HG02571 (cell line): ENCODE measurements at regions not wholly inside any gene's neighbourhood (a gene's known extent, or its start where the extent isn't known, plus 50 kb on each side); places are given as distances from the start of the nearest gene placed in this dataset.
"Not testable (repeated sequence)": the region's sequence is repeated elsewhere in the genome, so short reads cannot be mapped to it uniquely, and the experiment has no call there.

Source experiments
- ATAC-seq: cut with Tn5 transposase; IDR thresholded peaks from one replicate; pipeline ENCODE4 v1.9.1; 2021; ENCODE audit warnings: mild to moderate bottlenecking, moderate library complexity; ENCODE audit not compliant: unreplicated experiment

DNA sequence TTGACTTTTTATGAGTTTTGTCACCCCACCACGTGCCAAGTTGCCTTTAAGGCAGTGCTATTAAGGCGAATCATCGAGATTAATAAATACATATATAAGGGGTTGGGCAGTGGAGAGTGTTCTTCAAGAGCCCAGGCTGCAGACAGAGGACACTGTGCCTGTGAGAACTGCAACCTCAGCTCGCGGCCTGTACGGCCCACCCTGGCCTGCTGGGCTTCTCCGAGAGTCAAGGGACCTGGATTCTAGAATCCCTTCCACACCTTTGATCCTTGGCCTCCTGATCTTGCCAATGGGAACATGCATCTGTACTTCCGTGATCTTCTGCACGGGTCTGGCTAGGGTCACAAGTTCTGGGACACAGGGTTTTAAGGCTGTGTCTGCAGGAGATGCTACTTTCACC lies 54.5 kb downstream of the IRX5 start:
- no peak for ATAC-seq

DNA sequence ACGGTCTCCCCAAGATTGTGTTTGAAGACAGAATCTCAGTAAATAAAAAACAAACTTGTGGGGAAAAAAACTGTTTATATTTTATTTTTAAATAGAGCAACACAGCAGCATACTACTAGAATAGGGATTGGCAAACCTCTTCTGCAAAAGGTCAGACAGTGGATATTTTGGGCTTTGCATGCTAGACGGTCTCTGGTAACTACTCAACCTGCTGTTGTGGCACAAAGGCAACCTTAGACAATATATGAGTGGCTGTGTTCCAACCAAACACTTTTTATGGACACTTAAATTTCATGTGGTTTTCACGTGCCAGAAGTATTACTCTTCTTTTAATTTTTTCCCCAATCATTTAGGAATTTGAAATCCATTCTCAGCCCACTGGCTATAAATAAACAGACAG lies 55.0 kb downstream of the IRX5 start:
- ATAC-seq, result no peak

DNA sequence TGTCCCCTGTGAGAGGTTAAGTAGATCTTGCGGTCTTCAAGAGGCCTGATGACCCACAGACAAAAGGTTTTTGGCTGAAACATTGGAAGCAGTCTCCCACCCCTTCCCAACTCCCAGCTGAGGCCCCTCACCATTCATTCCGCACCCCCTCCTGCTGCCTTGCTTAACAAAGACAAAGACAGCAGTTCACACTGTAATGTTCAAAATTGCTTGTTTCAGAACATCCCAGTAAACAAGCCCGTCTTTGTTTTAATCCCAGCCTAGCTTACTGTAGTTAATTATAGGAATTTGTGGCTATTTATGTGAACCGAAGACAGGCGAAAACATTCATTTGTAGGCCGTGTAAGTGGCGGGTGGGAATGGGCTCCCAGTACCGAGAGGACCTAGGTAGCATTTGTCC lies 55.7 kb downstream of the IRX5 start:
- ATAC-seq, result no peak

DNA sequence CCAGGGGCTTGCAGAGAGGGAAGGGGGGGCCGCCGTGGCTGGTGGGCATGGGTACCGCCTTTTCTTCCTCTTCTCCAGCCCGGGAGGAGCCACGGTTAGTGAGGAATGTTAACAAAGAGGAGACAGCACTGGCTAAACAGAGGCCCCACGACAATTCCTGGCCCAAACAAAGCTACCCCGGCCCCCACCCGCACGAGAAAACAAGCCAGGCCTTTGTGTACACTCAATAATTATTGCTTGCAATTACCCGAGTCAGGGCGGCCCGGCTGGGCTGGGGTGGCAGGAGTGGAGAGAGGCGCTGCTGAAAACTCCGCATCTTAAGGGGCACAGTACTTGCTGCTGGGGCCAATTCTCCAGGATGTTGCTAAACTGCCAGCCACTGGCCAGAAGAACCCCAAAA lies 56.4 kb downstream of the IRX5 start:
- no peak for ATAC-seq

DNA sequence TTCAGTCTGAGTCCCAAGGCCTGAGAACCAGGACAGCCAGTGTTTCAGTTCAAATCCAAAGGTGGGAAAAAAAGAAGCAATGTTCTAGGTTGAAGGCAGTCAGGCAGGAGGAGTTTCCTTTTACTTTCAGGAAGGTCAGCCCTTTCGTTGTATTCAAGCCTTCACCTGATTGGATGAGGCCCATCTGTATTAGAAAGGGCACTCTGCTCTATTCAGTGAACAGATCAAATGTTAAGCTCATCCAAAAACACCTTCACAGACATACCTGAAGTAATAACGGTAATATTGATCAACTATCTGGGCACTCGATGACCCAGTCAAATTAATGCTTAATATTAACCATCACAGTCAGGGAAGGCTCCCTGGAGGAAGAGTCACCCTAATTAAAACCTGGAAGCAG lies 60.9 kb downstream of the IRX5 start:
- no peak for ATAC-seq

DNA sequence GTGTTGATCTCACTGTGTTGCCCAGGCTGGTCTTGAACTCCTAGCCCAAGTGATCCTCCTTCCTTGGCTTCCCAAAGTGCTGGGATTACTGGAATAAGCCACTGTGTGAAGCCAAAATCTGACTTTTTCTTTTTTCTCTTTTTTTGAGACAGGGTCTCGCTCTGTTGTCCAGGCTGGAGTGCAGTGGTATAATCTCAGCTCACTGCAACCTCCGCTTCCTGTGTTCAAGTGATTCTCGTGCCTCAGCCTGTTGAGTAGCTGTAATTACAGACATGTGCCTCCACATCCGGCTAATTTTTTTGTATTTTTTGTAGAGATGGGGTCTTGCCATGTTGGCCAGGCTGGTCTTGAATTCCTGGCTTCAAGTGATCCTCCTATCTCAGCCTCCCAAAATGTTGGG lies 61.3 kb downstream of the IRX5 start:
- not testable (repeated sequence) for ATAC-seq

DNA sequence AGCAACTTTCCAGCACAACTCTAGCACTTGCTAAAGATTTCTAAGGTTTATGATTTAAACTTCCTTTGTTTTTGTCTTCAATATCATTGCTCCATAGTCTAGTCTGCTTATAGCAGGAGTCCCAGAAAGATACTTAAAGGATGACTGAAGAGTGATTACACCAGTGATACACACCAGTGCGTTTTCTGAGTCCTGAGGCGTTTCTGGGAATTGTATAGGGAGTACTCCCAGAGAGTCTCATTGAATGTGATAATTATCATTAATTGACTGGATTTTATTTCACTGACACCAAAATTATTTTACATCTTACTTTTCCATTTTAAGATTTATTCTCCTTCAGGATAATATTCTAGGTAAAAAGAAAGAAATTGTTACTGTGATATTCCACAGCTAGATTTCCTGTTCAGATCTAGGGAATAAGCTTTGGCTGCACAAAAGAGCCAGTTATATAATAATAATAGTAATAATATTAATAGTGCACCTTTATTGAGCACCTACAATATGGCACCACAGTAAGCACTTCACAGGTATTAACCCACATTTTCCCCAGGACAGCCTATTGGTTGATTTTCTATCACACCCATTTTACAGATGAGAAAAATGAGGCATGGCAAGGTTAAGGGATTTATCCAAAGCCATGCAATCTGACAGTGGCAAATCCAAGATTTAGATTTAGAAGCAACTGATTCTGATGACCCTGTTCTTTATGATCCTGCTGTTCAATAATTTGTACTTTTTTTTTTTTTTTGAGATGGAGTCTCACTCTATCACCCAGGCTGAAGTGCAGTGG lies 62.6 kb downstream of the IRX5 start:
- no peak for ATAC-seq

DNA sequence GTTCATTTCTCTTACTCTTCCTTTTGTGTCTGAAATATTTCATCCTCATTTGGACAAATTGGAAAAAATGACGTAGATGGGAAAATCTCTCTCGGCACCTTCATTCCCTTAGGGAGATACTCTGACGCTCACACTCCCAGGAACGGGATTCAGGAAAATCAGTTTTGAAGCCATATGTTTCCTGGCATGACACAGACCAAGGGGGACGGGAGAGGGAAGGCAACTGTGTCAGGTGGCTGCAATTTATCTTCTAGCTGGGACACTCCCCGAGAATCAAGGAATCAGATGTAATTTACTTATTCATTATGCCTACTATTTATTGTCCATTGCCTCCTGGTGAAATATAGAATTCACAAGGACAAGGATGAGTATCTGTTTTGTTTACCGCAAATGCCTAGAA lies 65.5 kb downstream of the IRX5 start:
- no peak for ATAC-seq

DNA sequence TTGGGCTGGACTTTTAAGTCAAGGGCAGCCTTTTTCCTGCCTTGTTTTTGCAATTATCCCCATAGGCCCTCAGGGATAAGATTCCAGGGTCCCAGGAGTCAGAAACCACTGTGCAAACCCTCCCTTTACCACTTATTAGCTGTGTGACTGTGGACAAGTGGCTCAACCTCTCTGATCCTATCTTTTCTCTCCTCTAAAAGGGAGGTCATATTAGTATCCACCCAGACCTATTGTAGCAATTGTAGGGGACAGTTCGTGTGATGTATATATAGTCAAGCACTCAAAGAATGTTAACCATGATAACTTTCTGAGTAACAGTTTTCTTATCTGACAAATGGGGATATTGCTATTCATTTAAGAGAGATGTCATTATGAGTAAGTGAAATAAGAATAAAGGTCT lies 68.2 kb downstream of the IRX5 start:
- no peak for ATAC-seq

DNA sequence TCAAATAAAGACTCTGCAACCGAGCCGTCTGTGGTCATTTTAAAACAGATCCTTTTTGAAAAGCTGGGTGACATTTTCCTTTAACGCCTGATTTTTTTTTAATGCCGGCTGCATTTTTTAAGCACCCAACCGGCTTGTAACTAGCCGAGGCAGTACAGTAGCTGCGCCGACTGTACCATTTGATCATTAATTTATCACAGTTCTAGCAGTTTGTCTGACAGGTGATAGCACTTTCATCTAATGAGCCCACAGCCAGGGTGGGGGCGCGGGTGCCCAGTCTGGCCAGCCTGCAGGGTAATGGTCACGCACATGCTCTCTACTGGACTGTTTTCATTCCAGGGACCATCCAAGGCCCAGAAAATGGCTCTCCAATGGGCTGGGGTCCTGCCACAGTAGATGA lies 68.8 kb downstream of the IRX5 start:
- no peak for ATAC-seq

DNA sequence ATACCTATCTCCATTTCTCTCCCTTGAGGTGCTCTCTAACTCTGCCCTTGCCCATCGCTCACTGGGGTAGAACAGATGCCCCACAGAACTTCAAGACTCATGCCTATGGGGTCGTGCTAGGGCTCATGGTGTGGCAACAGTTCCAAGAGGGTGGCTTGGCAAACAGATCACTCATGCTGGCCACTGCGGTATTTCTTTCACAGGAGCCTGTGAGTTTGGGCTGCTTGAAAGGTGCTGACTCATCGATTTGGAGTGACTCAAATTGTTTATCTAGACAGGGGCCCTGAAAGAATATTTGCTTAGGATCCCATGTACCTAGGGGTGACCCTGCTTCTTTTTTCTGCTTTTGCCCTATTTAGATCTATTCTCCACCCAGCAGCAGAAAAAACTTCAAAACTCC lies 69.9 kb downstream of the IRX5 start:
- no peak for ATAC-seq

DNA sequence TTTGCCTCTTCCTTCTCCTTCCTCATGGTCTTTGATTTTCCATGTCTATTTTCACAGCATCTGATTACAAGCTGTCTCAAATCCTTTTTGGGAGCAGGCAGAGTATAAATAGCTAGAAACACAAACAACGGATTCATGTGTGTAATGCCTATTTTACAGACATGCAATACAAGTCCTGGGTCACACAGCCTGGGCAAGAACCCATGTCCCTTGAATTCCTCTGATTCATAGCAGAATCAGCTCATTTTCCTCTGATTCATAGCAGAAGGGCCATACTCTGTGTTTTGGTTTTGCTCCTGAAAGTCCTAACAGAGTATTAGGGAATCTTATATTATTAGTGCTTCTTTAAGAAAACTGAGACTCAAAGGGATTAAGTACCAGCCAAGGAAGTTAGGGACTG lies 71.3 kb downstream of the IRX5 start:
- ATAC-seq, result no peak

DNA sequence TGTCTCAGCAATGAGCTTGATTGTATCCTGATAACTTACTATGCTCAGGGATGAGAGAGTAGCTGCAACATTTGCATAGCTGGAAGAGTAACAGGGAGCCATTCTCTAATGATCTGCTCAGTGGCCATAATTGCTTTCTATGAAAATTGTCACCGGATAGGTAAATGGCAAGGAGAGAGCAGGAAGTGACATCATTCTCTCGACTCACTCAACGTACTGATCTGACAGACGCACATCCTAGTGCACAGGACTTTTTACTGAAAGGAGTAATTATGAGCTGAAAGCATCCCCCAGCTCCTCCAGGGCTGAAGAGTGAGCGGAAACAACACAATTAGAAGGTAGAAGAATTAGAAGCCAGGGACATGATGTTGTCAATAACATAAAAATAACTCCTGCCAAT lies 71.8 kb downstream of the IRX5 start:
- no peak for ATAC-seq

DNA sequence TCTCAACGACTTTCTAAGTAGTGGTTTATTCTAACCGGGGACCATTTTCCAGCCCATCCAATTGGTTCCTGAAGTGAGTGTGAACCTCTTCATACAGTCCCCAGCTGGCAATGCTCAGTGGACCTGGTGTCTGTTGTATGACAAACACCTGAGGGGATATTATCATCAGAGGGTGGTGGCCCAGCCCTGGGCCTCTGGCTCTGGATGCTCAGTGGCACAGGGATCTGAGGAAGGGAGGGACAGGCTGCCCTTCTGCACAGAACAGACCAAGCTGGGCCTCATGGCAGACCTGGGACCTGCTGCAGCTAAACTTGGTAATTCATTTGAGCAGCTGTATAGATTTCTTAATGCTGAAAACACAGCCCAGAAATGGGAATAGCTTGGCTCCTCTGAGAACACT lies 72.6 kb downstream of the IRX5 start:
- ATAC-seq, result no peak

DNA sequence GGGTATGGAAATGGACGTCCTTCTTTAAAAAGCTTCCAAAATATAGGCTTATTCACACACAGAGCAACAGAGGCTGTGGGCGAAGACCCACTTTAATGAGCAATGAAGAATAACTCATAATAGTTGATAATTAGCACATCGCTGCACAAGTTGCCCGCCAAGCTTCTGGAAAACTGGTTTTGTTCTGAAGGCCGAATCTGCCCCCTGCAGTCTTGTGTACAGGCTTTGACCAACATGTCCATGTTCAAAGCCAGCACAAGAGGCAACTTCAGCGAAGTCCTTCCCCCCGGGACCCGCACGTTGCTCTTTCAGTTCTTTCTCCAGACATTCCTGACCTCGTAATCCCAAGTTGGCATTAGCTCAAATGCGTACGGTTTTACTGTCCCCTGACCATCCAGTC lies 73.3 kb downstream of the IRX5 start:
- no peak for ATAC-seq

DNA sequence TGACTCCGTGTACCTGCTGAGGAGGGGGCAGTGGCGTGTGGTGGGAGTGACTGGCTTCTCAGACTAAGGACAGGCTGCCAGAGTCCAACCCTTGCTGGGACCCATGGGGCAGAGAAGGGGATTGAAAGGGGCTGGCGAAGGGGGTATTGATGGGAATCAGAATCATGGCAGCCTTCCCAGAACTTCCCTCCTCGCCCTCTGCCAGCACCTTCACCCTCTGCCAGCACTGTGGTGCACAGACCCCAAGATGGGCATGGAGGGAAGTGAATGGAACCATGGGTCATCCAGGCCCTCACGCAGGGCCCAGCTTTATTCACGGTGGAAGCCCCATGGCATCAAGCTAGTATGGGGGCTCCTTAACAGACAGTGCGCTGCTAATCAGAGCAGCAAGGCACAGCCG lies 76.8 kb downstream of the IRX5 start:
- ATAC-seq, result no peak

DNA sequence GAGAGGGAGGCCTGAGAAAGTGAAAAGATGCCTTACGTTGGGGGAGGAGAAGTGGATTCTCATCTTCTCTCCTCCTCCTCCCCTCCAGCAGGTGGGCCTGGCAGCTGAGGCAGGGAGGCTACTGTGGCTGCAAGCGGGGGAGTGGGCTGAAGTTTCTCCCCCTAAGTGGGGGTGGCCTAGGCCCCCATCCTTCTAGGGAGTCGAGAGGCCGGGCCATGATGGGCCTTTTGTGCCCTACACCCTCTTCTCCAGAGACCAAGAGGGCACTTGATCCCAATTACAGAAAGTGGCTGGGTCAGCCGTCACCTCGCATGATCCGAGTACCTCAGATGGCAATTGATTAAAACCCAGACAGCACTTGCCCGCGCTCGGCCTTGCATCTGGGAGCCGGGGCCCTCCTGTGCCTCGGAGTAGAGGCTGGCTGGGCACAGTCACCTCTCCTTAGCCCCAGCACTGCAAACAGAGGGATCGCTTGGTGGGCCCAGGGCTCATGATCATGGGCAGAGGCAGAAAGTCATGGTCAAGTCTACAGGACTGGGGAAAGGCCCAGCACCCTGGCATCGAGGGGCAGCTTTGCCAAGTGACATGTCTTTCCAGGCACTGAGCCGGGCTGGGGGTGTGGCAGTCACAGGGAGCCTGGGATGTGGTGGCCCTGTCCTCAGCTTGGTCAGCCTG lies 78.3 kb downstream of the IRX5 start:
- no peak for ATAC-seq

DNA sequence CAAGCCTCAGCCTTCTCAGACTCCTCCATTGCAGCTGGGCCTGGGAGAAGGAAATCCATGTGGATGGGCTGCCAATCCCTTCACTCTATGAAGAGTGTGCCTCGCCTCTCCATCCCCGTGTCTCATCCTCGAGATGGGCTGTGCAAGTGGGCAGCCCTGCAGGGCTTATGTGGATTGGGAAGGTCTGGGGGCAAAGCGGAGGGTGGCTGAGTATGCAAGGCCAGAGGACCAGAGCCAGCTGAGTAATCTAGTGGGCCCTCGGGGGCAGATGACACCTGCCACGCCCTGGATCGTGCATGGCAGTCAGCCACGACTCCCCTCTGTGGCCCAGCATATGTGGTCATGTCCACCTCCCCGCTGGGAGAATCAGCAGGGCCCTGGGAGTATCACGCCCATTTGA lies 78.9 kb downstream of the IRX5 start:
- no peak for ATAC-seq

DNA sequence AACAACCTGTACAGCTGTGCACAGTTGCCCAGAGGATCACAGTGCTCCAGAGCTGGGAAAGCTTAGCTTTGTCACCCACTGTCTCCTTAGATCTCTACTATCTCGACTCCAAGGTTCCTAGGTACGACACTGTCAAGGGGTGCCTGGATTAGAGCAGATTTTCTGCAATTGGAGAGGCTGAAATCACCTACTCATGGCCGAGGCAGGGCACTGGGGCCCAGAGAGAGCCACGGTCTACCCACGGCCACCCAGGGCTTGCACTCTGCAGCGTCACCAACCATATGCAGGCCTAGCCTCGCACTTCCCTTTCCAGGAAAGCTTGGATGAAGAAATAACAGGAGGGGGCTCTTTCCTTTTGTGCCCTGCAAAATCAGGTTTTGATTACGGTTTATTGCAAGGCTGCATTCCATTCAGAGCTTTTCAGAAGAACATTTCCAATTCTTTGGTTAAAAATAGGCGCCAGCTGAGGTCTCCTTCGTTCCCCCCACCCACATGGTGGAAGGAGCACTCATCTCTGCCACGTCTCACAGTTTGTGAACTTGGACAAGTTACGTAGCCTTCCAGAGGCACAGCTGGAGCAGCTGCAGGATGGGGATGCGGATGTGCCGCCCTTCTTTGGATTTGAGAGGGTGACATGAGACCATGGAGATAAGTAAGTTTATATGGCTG lies 80.0 kb downstream of the IRX5 start:
- ATAC-seq, result no peak

DNA sequence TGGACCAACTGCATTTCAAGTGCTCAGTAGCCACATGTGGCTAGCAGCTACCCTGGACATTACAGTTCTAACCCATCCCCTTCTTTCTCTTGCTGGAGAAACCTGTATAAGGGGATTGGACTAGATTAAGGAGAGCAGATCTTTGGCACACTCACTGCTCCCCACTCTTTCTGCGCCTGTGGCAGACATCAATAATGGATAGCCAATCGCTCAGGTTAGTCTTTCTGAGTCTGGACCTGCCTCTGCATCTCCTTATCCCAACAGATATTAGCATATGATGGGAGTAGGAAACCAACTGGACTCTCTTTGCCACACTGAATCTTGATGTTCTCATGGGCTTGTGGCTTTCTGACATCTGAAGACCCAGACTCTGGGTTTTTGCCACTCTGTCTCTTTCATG lies 81.7 kb downstream of the IRX5 start:
- ATAC-seq, result no peak

DNA sequence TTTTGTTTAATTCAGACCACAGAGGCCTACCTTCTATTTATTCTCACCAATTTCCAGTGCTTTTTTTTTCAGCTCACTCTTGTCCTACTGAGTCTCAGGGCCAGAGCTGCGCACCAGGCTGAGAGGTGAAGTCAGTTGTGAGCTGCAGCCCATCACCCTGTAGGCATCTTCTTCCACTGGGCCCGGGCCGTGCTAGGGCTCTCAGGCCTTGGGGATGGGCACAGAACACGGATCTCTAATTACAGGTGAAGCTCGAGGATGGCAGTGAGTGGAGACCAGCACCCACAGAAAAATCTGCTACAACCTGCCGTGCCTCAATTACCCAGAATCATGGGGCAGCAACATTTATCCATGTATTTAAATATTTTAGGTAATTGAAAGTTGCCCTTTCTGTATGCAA lies 82.1 kb downstream of the IRX5 start:
- no peak for ATAC-seq

DNA sequence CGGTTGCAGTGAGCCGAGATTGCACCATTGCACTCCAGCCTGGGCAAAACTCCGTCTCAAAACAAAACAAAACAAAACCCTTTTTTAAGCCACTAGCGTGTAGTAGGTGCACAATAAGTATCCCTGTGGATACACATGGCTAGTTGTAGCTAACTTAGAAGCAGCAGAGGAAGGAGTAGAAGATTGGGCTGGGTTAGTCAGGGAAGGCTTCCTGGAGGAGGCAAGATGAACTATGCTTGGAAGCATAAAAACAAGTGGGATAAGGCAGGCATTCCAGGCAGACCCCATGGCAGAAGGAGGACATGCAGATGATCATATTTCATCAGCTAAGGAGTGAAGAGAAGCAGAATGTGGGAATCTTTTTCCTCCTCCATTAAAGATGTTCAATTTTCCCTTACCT lies 83.4 kb downstream of the IRX5 start:
- ATAC-seq, result no peak
